NCI-H460 (cell line): ENCODE measurements at regions not wholly inside any gene's neighbourhood (a gene's known extent, or its start where the extent isn't known, plus 50 kb on each side); places are given as distances from the start of the nearest gene placed in this dataset.
"Not testable (repeated sequence)": the region's sequence is repeated elsewhere in the genome, so short reads cannot be mapped to it uniquely, and the experiment has no call there.

ENCODE experiments used
- DNase-seq: peaks from one replicate; pipeline ENCODE4 v3.0.0-alpha.2; 2016; ENCODE audit warnings: low read depth; ENCODE audit errors: extremely low read depth

GRCh38 chr12:127934409-127934808 lies 332.6 kb upstream of the TMEM132C start:
- no peak for DNase-seq

GRCh38 chr12:127936463-127936862 lies 330.5 kb upstream of the TMEM132C start:
- no peak for DNase-seq

GRCh38 chr12:127941332-127941731 lies 325.6 kb upstream of the TMEM132C start:
- DNase-seq = no peak

GRCh38 chr12:127942981-127943380 lies 324.0 kb upstream of the TMEM132C start:
- DNase-seq = no peak

GRCh38 chr12:127943481-127944210 lies 323.3 kb upstream of the TMEM132C start:
- DNase-seq = no peak

GRCh38 chr12:127944211-127944899 lies 322.6 kb upstream of the TMEM132C start:
- no peak for DNase-seq

GRCh38 chr12:127957001-127957660 lies 309.8 kb upstream of the TMEM132C start:
- DNase-seq = no peak

- no peak for DNase-seq
Observed at GRCh38 chr12:127962303-127962702, 304.7 kb upstream of the TMEM132C start.

GRCh38 chr12:127963933-127964332 lies 303.0 kb upstream of the TMEM132C start:
- no peak for DNase-seq

- no peak for DNase-seq
Observed at GRCh38 chr12:127964717-127965116, 302.3 kb upstream of the TMEM132C start.

GRCh38 chr12:127966331-127966730 lies 300.6 kb upstream of the TMEM132C start:
- DNase-seq = no peak

- DNase-seq = no peak
Observed at GRCh38 chr12:127970491-127970890, 296.5 kb upstream of the TMEM132C start.

GRCh38 chr12:127980585-127980984 lies 286.4 kb upstream of the TMEM132C start:
- DNase-seq = no peak

- DNase-seq = no peak
Observed at GRCh38 chr12:127981875-127982274, 285.1 kb upstream of the TMEM132C start.

GRCh38 chr12:127983213-127983791 lies 283.7 kb upstream of the TMEM132C start:
- not testable (repeated sequence) for DNase-seq

GRCh38 chr12:127984386-127985055 lies 282.4 kb upstream of the TMEM132C start:
- DNase-seq = no peak

- no peak for DNase-seq
Observed at GRCh38 chr12:127987199-127987901, 279.6 kb upstream of the TMEM132C start.

- no peak for DNase-seq
Observed at GRCh38 chr12:127991485-127991884, 275.5 kb upstream of the TMEM132C start.

GRCh38 chr12:127998988-127999387 lies 268.0 kb upstream of the TMEM132C start:
- no peak for DNase-seq

GRCh38 chr12:128004383-128004938 lies 262.5 kb upstream of the TMEM132C start:
- no peak for DNase-seq
